ENCODE measurements at regions not wholly inside any gene's neighbourhood (a gene's known extent, or its start where the extent isn't known, plus 50 kb on each side); places are given as distances from the start of the nearest gene placed in this dataset.

DNA sequence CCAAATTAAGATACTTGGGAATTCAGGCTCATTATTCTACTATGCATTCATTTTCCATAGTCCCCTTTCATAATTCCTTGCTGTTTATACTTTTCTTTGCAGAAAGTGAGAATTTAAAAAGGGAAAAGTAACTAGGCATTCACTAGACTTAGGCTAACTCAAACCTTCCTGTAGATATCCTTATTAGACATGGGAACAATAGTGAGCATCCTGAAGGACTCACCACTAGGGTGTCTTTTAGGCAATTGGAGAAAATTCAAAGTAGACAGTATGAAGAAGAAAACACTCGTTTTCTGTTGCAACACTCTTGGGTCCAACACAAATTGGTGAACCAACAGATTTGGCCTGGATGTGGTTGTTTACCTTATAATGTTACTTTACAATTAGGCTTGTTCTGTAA is 213.2 kb upstream of the GRIN3A start:
- Histone ChIP-seq H3K36me3 (ENCODE audit: insufficient read depth, low read length) (no peaks in the 10 kb centered on the region), H3K4me2 (ENCODE audit: low read depth, low read length, poor library complexity, severe bottlenecking) (no peak overlapping the region), H2AFZ (ENCODE audit: low read length) (no peak overlapping the region), H3F3A (ENCODE audit: low read depth) (no peaks in the 10 kb centered on the region), H3K9me2 (replicated peaks; ENCODE audit: low read depth, low read length) (no peaks in the 10 kb centered on the region), H3K9me3 (ENCODE audit: insufficient read depth, low read depth, low read length) (no peaks in the 10 kb centered on the region), H3K4me3 (ENCODE audit: low read length, poor library complexity, severe bottlenecking) (no peak overlapping the region), H3K27me3 (ENCODE audit: insufficient read depth, low read length, poor library complexity, severe bottlenecking) (no peaks in the 10 kb centered on the region), H3K79me2 (ENCODE audit: insufficient read depth, low read length) (no peaks in the 10 kb centered on the region), H3K9ac (ENCODE audit: low read depth, low read length, poor library complexity, severe bottlenecking) (no peak overlapping the region), H3K4me1 (ENCODE audit: insufficient read depth, low read length, poor library complexity, severe bottlenecking) (no peaks in the 10 kb centered on the region), H4K20me1 (ENCODE audit: insufficient read depth, low read length, poor library complexity, severe bottlenecking) (no peaks in the 10 kb centered on the region)
- TF ChIP-seq, protein P1, sequence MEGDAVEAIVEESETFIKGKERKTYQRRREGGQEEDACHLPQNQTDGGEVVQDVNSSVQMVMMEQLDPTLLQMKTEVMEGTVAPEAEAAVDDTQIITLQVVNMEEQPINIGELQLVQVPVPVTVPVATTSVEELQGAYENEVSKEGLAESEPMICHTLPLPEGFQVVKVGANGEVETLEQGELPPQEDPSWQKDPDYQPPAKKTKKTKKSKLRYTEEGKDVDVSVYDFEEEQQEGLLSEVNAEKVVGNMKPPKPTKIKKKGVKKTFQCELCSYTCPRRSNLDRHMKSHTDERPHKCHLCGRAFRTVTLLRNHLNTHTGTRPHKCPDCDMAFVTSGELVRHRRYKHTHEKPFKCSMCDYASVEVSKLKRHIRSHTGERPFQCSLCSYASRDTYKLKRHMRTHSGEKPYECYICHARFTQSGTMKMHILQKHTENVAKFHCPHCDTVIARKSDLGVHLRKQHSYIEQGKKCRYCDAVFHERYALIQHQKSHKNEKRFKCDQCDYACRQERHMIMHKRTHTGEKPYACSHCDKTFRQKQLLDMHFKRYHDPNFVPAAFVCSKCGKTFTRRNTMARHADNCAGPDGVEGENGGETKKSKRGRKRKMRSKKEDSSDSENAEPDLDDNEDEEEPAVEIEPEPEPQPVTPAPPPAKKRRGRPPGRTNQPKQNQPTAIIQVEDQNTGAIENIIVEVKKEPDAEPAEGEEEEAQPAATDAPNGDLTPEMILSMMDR (conservative IDR thresholded peaks at IDR 0.05; ENCODE audit: low read length) = no peak
- no peak for TF ChIP-seq EZH2phosphoT487 (IDR thresholded peaks at IDR 0.05; ENCODE audit: borderline replicate concordance)

DNA sequence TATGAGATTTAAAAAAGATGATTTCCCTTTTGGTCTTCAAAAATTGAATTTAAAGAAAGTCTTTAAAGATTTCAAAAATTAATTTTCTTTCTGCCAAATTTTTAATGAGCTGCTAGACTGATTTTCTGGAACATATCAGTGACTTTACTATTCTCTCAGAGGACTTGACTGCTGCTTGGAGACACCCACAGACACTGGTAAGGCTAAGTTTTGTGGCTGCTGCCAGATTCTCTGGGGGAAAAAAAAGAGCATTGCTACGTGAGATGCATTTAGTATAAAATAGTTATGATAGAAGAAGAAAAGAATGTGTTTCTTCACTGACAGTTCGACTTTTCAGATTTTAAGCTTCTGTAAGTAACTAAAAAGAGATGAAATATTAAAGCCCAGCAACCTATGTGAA is 193.3 kb upstream of the GRIN3A start:
- Histone ChIP-seq H3K9ac (ENCODE audit: low read depth, low read length, poor library complexity, severe bottlenecking) (no peak overlapping the region), H3K9me3 (ENCODE audit: insufficient read depth, low read depth, low read length) (no peaks in the 10 kb centered on the region), H3K4me2 (ENCODE audit: low read depth, low read length, poor library complexity, severe bottlenecking) (no peak overlapping the region), H3K27me3 (ENCODE audit: insufficient read depth, low read length, poor library complexity, severe bottlenecking) (no peaks in the 10 kb centered on the region), H4K20me1 (ENCODE audit: insufficient read depth, low read length, poor library complexity, severe bottlenecking) (no peaks in the 10 kb centered on the region), H3K9me2 (replicated peaks; ENCODE audit: low read depth, low read length) (no peaks in the 10 kb centered on the region), H2AFZ (ENCODE audit: low read length) (no peak overlapping the region), H3F3A (ENCODE audit: low read depth) (no peaks in the 10 kb centered on the region), H3K4me1 (ENCODE audit: insufficient read depth, low read length, poor library complexity, severe bottlenecking) (no peaks in the 10 kb centered on the region), H3K79me2 (ENCODE audit: insufficient read depth, low read length) (no peaks in the 10 kb centered on the region), H3K36me3 (ENCODE audit: insufficient read depth, low read length) (no peaks in the 10 kb centered on the region), H3K4me3 (ENCODE audit: low read length, poor library complexity, severe bottlenecking) (no peak overlapping the region)
- no peak for TF ChIP-seq EZH2phosphoT487 (IDR thresholded peaks at IDR 0.05; ENCODE audit: borderline replicate concordance)
- TF ChIP-seq, protein P1 (conservative IDR thresholded peaks at IDR 0.05; ENCODE audit: low read length) = no peak

DNA sequence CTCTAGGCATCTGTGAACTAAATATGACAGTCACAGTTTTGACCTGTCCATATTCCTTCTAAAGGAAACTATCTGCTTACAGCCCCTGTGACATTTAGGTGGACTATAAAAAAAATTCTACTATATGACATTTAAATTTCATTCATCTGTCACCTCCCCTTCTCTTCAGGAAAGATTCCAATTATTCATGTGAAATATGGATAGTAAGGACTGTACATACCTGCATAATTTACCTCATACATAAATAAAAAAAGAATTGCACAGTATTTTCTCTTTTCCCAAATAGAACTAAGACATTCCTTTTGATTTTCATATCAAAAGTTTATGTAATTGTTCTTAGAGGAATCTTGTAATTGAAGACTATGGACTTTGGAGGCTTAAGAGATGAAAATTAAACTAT is 192.3 kb upstream of the GRIN3A start:
- Histone ChIP-seq H3K4me1 (ENCODE audit: insufficient read depth, low read length, poor library complexity, severe bottlenecking) (peaks cover 3% of the 10 kb centered on the region), H3K4me2 (ENCODE audit: low read depth, low read length, poor library complexity, severe bottlenecking) (no peak overlapping the region), H3K79me2 (ENCODE audit: insufficient read depth, low read length) (no peaks in the 10 kb centered on the region), H2AFZ (ENCODE audit: low read length) (no peak overlapping the region), H3K27me3 (ENCODE audit: insufficient read depth, low read length, poor library complexity, severe bottlenecking) (no peaks in the 10 kb centered on the region), H3K36me3 (ENCODE audit: insufficient read depth, low read length) (no peaks in the 10 kb centered on the region), H3F3A (ENCODE audit: low read depth) (no peaks in the 10 kb centered on the region), H3K9me3 (ENCODE audit: insufficient read depth, low read depth, low read length) (no peaks in the 10 kb centered on the region), H3K9me2 (replicated peaks; ENCODE audit: low read depth, low read length) (no peaks in the 10 kb centered on the region), H3K4me3 (ENCODE audit: low read length, poor library complexity, severe bottlenecking) (no peak overlapping the region), H3K9ac (ENCODE audit: low read depth, low read length, poor library complexity, severe bottlenecking) (no peak overlapping the region), H4K20me1 (ENCODE audit: insufficient read depth, low read length, poor library complexity, severe bottlenecking) (no peaks in the 10 kb centered on the region)
- TF ChIP-seq EZH2phosphoT487 (IDR thresholded peaks at IDR 0.05; ENCODE audit: borderline replicate concordance) = no peak
- TF ChIP-seq, protein P1 (conservative IDR thresholded peaks at IDR 0.05; ENCODE audit: low read length) = no peak
